SJSA1 (cell line): ENCODE measurements at regions not wholly inside any gene's neighbourhood (a gene's known extent, or its start where the extent isn't known, plus 50 kb on each side); places are given as distances from the start of the nearest gene placed in this dataset.

Source experiments
- DNase-seq, 2 experiments: peaks; one replicate each; pipeline ENCODE4 v3.0.0-alpha.2; 2015 to 2020; ENCODE audit warnings: low spot score in 2 of 2, low read depth in 1 of 2
- H3K27ac ChIP-seq: fragments of 250-450 bp; sonication (Bioruptor Pico); 2 replicates; pipeline ENCODE4 v1.5.1; 2020; ENCODE audit warnings: mild to moderate bottlenecking, moderate library complexity
- H3K27me3 ChIP-seq: fragments of 250-450 bp; sonication (Bioruptor Pico); replicated peaks from 2 replicates; pipeline ENCODE4 v1.5.1; 2020; ENCODE audit warnings: mild to moderate bottlenecking, moderate library complexity
- H3K36me3 ChIP-seq: fragments of 250-450 bp; sonication (Bioruptor Pico); 2 replicates; pipeline ENCODE4 v1.5.1; 2020; ENCODE audit warnings: mild to moderate bottlenecking
- H3K4me1 ChIP-seq: fragments of 250-450 bp; sonication (Bioruptor Pico); replicated peaks from 2 replicates; pipeline ENCODE4 v1.6.1; 2021; ENCODE audit warnings: mild to moderate bottlenecking
- H3K4me3 ChIP-seq: fragments of 250-450 bp; sonication (Bioruptor Pico); 2 replicates; pipeline ENCODE4 v1.5.1; 2020; ENCODE audit warnings: mild to moderate bottlenecking
- H3K9me3 ChIP-seq: fragments of 250-450 bp; sonication (Bioruptor Pico); replicated peaks from 2 replicates; pipeline ENCODE4 v1.5.1; 2020; ENCODE audit warnings: mild to moderate bottlenecking

DNA sequence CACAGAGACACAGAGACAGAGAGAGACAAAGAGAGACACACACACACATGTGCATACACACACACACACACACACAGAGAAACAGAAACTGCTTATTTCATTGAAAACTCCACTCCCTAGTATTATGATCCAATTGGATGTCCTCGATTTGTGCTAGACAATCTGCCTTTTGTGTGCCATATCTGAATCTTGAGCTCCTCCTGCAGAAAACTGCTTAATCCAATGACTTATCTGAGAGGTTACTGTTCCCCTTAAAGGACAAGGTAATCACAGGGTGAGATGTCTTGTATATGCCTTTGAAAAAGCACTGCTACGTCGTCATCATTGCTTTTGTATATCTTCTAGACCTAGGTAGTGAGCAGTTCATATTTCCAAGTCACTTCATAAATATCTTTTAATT, 371.5 kb downstream of the LRIG3 start:
- Histone ChIP-seq H3K27ac (no peak overlapping the region), H3K4me1 (no peaks in the 10 kb centered on the region), H3K9me3 (no peaks in the 10 kb centered on the region), H3K27me3 (no peaks in the 10 kb centered on the region), H3K4me3 (no peak overlapping the region), H3K36me3 (no peaks in the 10 kb centered on the region)
- no peak for DNase-seq

- DNase-seq: no peak
- H3K4me3 ChIP-seq: no peak overlapping the region
- H3K27ac ChIP-seq: no peak overlapping the region
Observed at GRCh38 chr12:58554522-58555157, 365.7 kb downstream of the LRIG3 start.

GRCh38 chr12:58557171-58557570, 363.1 kb downstream of the LRIG3 start:
- no peaks in the 10 kb centered on the region; the same call in 1 of the 2 replicates for H3K27me3 ChIP-seq
- H3K4me1 ChIP-seq: peaks cover 16% of the 10 kb centered on the region
- DNase-seq: peak in 1 of 2 experiments; percentile 70
- H3K9me3 ChIP-seq: no peaks in the 10 kb centered on the region
- no peak overlapping the region for H3K4me3 ChIP-seq
- H3K27ac ChIP-seq: peak overlapping the region; percentile 73
- no peaks in the 10 kb centered on the region for H3K36me3 ChIP-seq

More at GRCh38 chr12:58554522-58555157, 365.7 kb downstream of the LRIG3 start:
- no peaks in the 10 kb centered on the region for H3K36me3 ChIP-seq
- H3K9me3 ChIP-seq: no peaks in the 10 kb centered on the region
- H3K27me3 ChIP-seq: no peaks in the 10 kb centered on the region
- peaks cover 16% of the 10 kb centered on the region for H3K4me1 ChIP-seq

- H3K27me3 ChIP-seq: no peaks in the 10 kb centered on the region; the same call in 1 of the 2 replicates
- peaks cover 16% of the 10 kb centered on the region for H3K4me1 ChIP-seq
- H3K36me3 ChIP-seq: no peaks in the 10 kb centered on the region
- no peak overlapping the region for H3K4me3 ChIP-seq
- no peaks in the 10 kb centered on the region for H3K9me3 ChIP-seq
- peak overlapping the region; percentile 73 for H3K27ac ChIP-seq
- no peak for DNase-seq
Observed at GRCh38 chr12:58557661-58558060, 362.6 kb downstream of the LRIG3 start.

GRCh38 chr12:58563621-58564020, 356.7 kb downstream of the LRIG3 start:
- no peaks in the 10 kb centered on the region; the same call in 1 of the 2 replicates for H3K27me3 ChIP-seq

GRCh38 chr12:58564721-58565120, 355.6 kb downstream of the LRIG3 start:
- Histone ChIP-seq H3K36me3 (no peaks in the 10 kb centered on the region), H3K4me1 (peaks cover 27% of the 10 kb centered on the region), H3K27me3 (no peaks in the 10 kb centered on the region; the same call in 1 of the 2 replicates), H3K4me3 (no peak overlapping the region), H3K27ac (no peak overlapping the region), H3K9me3 (no peaks in the 10 kb centered on the region)
- peak in 1 of 2 experiments; percentile 18 for DNase-seq

More at GRCh38 chr12:58563621-58564020, 356.7 kb downstream of the LRIG3 start:
- Histone ChIP-seq H3K4me3 (no peak overlapping the region), H3K4me1 (peaks cover 27% of the 10 kb centered on the region), H3K36me3 (no peaks in the 10 kb centered on the region), H3K9me3 (no peaks in the 10 kb centered on the region), H3K27ac (no peak overlapping the region)
- no peak for DNase-seq

DNA sequence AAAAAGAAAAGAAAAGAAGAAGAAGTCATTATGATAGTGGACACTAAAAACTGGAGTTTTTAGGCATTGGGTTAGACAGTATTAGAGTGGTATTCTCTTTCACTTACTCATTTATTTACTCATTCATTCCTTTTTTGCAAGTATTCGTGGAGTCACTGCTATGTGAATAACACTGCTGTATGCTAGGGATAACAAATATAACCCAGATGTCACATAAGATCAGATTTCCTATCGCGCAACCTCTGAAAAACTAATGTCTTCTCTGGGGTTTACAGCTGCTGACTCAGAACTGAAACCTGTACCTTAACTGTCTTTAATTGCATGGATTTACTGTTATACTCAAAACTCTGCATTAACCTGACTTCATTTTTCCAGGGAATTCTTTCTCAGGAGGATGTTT, 353.7 kb downstream of the LRIG3 start:
- Histone ChIP-seq H3K36me3 (no peaks in the 10 kb centered on the region), H3K4me1 (peaks cover 27% of the 10 kb centered on the region), H3K4me3 (no peak overlapping the region), H3K27ac (peak overlapping the region; percentile 17; the same call in 1 of the 2 replicates), H3K9me3 (no peaks in the 10 kb centered on the region), H3K27me3 (no peaks in the 10 kb centered on the region)
- DNase-seq: peak in 1 of 2 experiments; percentile 62

GRCh38 chr12:58567189-58567588, 353.1 kb downstream of the LRIG3 start:
- peak overlapping the region; percentile 17; the same call in 1 of the 2 replicates for H3K27ac ChIP-seq
- no peaks in the 10 kb centered on the region for H3K36me3 ChIP-seq
- no peaks in the 10 kb centered on the region for H3K9me3 ChIP-seq
- peaks cover 27% of the 10 kb centered on the region for H3K4me1 ChIP-seq
- H3K4me3 ChIP-seq: no peak overlapping the region
- no peaks in the 10 kb centered on the region for H3K27me3 ChIP-seq
- no peak for DNase-seq

GRCh38 chr12:58570411-58570810, 349.9 kb downstream of the LRIG3 start:
- Histone ChIP-seq H3K36me3 (no peaks in the 10 kb centered on the region), H3K4me1 (peaks cover 17% of the 10 kb centered on the region), H3K4me3 (no peak overlapping the region), H3K9me3 (no peaks in the 10 kb centered on the region), H3K27ac (no peak overlapping the region), H3K27me3 (no peaks in the 10 kb centered on the region)
- DNase-seq: no peak

GRCh38 chr12:58575256-58575655, 345.0 kb downstream of the LRIG3 start:
- H3K4me3 ChIP-seq: no peak overlapping the region
- H3K27me3 ChIP-seq: no peaks in the 10 kb centered on the region
- H3K9me3 ChIP-seq: no peaks in the 10 kb centered on the region
- H3K36me3 ChIP-seq: no peaks in the 10 kb centered on the region
- no peak overlapping the region for H3K27ac ChIP-seq
- no peaks in the 10 kb centered on the region for H3K4me1 ChIP-seq
- no peak for DNase-seq

DNA sequence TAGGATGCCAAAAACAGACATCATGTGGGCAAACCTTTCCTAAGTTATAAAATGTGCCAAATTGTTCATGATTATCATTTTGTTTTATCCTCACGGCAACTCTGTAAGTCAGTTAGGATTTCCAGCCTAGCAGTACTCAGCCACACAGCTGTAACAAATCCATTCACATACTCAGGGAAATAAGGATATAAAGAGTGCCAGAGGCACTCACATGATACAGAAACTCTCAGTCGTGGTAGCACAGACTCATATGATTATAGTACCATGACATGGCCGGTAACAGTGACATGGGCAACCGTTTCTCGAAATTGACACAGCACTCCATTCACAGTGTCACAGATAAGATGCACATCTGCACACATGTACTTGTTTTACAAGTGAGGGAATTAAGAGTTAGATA, 344.2 kb downstream of the LRIG3 start:
- no peaks in the 10 kb centered on the region for H3K27me3 ChIP-seq
- no peaks in the 10 kb centered on the region for H3K36me3 ChIP-seq
- no peak overlapping the region for H3K4me3 ChIP-seq
- H3K4me1 ChIP-seq: no peaks in the 10 kb centered on the region
- no peaks in the 10 kb centered on the region for H3K9me3 ChIP-seq
- no peak for DNase-seq
- no peak overlapping the region for H3K27ac ChIP-seq

DNA sequence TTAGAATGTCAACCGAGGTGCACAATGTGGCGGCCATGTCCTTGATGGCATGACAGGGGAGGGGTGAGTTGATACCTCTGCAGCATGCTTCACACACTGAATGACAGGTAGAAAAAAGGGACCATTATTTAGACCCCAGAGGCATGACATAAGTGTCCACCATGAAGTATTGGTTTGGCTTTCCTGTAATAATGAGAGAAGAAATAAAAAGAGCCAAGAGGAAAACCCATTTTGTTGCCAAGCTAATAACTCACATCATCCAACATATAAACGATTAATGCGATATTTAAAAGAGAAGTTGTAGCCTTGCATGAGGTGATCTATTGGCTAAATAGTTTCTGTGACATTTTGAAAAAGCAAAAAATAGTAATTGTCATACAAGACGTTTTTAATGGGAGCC, 343.4 kb downstream of the LRIG3 start:
- no peaks in the 10 kb centered on the region for H3K9me3 ChIP-seq
- no peak overlapping the region for H3K4me3 ChIP-seq
- no peaks in the 10 kb centered on the region for H3K27me3 ChIP-seq
- no peak overlapping the region for H3K27ac ChIP-seq
- H3K36me3 ChIP-seq: no peaks in the 10 kb centered on the region
- DNase-seq: no peak
- no peaks in the 10 kb centered on the region for H3K4me1 ChIP-seq

GRCh38 chr12:58580095-58580494, 340.2 kb downstream of the LRIG3 start:
- DNase-seq: no peak
- Histone ChIP-seq H3K9me3 (no peaks in the 10 kb centered on the region), H3K4me1 (no peaks in the 10 kb centered on the region)

DNA sequence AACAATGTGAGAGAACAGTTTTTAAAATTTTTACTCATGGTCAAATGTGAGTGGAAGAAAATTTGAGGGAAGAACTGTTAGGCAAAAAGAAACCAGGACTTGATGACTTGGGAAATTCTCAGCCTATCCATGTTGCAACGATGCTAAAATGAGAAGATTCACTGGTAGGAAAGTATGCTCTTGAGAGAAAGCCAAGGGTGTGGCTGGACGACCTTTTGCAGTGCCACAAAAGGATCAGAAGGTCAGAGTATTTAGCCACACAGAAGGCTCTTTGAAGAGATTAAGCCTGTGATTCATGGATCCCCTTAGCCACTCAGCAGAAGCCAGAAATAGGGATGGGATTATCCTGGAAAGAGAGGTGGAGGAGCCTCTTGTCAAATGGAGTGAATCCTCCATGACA, 336.8 kb downstream of the LRIG3 start:
- Histone ChIP-seq H3K27ac (no peak overlapping the region), H3K36me3 (no peaks in the 10 kb centered on the region), H3K4me3 (no peak overlapping the region), H3K27me3 (no peaks in the 10 kb centered on the region), H3K4me1 (no peaks in the 10 kb centered on the region), H3K9me3 (no peaks in the 10 kb centered on the region)
- DNase-seq: no peak

More at GRCh38 chr12:58580095-58580494, 340.2 kb downstream of the LRIG3 start:
- Histone ChIP-seq H3K27me3 (no peaks in the 10 kb centered on the region), H3K4me3 (no peak overlapping the region), H3K36me3 (no peaks in the 10 kb centered on the region), H3K27ac (no peak overlapping the region)

GRCh38 chr12:58583940-58584339, 336.4 kb downstream of the LRIG3 start:
- Histone ChIP-seq H3K4me3 (no peak overlapping the region), H3K9me3 (no peaks in the 10 kb centered on the region), H3K27ac (no peak overlapping the region), H3K27me3 (no peaks in the 10 kb centered on the region), H3K4me1 (no peaks in the 10 kb centered on the region), H3K36me3 (no peaks in the 10 kb centered on the region)
- no peak for DNase-seq
